ELF-1 (cell line): ENCODE measurements at regions not wholly inside any gene's neighbourhood (a gene's known extent, or its start where the extent isn't known, plus 50 kb on each side); places are given as distances from the start of the nearest gene placed in this dataset.
A peak's percentile ranks its signal among the peaks of the same experiment; 100 is the strongest.

ENCODE experiments used
- DNase-seq: peaks from one replicate; pipeline ENCODE4 v3.0.0-alpha.2; 2016; ENCODE audit warnings: low read depth, low spot score

GRCh38 chr16:9251026-9251425 is 159.6 kb downstream of the HAPSTR1 start:
- peak; percentile 62 for DNase-seq

GRCh38 chr16:9254863-9255262 is 163.4 kb downstream of the HAPSTR1 start:
- no peak for DNase-seq

- peak; percentile 84 for DNase-seq
Observed at GRCh38 chr16:9256196-9256595, 164.8 kb downstream of the HAPSTR1 start.

GRCh38 chr16:9257843-9258242 is 166.4 kb downstream of the HAPSTR1 start:
- no peak for DNase-seq

- peak; percentile 72 for DNase-seq
Observed at GRCh38 chr16:9258423-9259051, 167.1 kb downstream of the HAPSTR1 start.

GRCh38 chr16:9259914-9260608 is 168.6 kb downstream of the HAPSTR1 start:
- DNase-seq, result no peak

- no peak for DNase-seq
Observed at GRCh38 chr16:9260666-9261065, 169.2 kb downstream of the HAPSTR1 start.

- DNase-seq, result no peak
Observed at GRCh38 chr16:9261376-9261775, 169.9 kb downstream of the HAPSTR1 start.

GRCh38 chr16:9262941-9263715 is 171.7 kb downstream of the HAPSTR1 start:
- DNase-seq, result peak; percentile 14

- no peak for DNase-seq
Observed at GRCh38 chr16:9264067-9264466, 172.6 kb downstream of the HAPSTR1 start.

- no peak for DNase-seq
Observed at GRCh38 chr16:9268446-9268845, 177.0 kb downstream of the HAPSTR1 start.

GRCh38 chr16:9270424-9270823 is 179.0 kb downstream of the HAPSTR1 start:
- DNase-seq, result no peak

- no peak for DNase-seq
Observed at GRCh38 chr16:9270941-9271340, 179.5 kb downstream of the HAPSTR1 start.

GRCh38 chr16:9271841-9272240 is 180.4 kb downstream of the HAPSTR1 start:
- no peak for DNase-seq

GRCh38 chr16:9275377-9275776 is 183.9 kb downstream of the HAPSTR1 start:
- peak; percentile 42 for DNase-seq

GRCh38 chr16:9275816-9276354 is 184.4 kb downstream of the HAPSTR1 start:
- peak; percentile 75 for DNase-seq

GRCh38 chr16:9279291-9280068 is 188.0 kb downstream of the HAPSTR1 start:
- no peak for DNase-seq

- no peak for DNase-seq
Observed at GRCh38 chr16:9280069-9280466, 188.6 kb downstream of the HAPSTR1 start.

- DNase-seq, result peak; percentile 26
Observed at GRCh38 chr16:9286930-9287329, 195.5 kb downstream of the HAPSTR1 start.

- no peak for DNase-seq
Observed at GRCh38 chr16:9296271-9296590, 204.8 kb downstream of the HAPSTR1 start.

GRCh38 chr16:9297437-9298113 is 206.1 kb downstream of the HAPSTR1 start:
- DNase-seq, result peak; percentile 62
